Upper lobe of right lung (tissue), 1 donor: ENCODE measurements at regions not wholly inside any gene's neighbourhood (a gene's known extent, or its start where the extent isn't known, plus 50 kb on each side); places are given as distances from the start of the nearest gene placed in this dataset.

Experiments used
- ATAC-seq: fragments of 200-7000 bp; cut with Tn5 transposase; one replicate; pipeline ENCODE4 v1.9.1; 2020; ENCODE audit warnings: mild to moderate bottlenecking, moderate library complexity
- DNase-seq: peaks from one replicate; pipeline ENCODE4 v3.0.0-alpha.2; 2020
- H3K27ac ChIP-seq: fragments of 200-600 bp; one replicate; pipeline ENCODE4 v1.8.0; 2022
- H3K27me3 ChIP-seq: fragments of 200-600 bp; one replicate; pipeline ENCODE4 v1.8.0; 2022; ENCODE audit warnings: mild to moderate bottlenecking
- H3K36me3 ChIP-seq: fragments of 200-600 bp; one replicate; pipeline ENCODE4 v1.8.0; 2022
- H3K4me1 ChIP-seq: fragments of 200-600 bp; one replicate; pipeline ENCODE4 v1.8.0; 2022
- H3K4me3 ChIP-seq: fragments of 200-600 bp; one replicate; pipeline ENCODE4 v1.8.0; 2022; ENCODE audit warnings: mild to moderate bottlenecking
- H3K9me3 ChIP-seq: fragments of 200-600 bp; one replicate; pipeline ENCODE4 v1.8.0; 2022
- intact Hi-C: fragments of 100-400 bp; cut with DNase I; formaldehyde crosslinking; loops from one replicate; pipeline ENCODE4 v1.11.0; 2022
- TF ChIP-seq, protein P1 (sequence below): fragments of 200-600 bp; IDR thresholded peaks from one replicate; pipeline ENCODE4 v1.8.0; 2022; ENCODE audit warnings: antibody characterized with exemption
- donor health status: DM: no; HTN: yes; CAD: no; lungs with severe emphysema.

DNA sequence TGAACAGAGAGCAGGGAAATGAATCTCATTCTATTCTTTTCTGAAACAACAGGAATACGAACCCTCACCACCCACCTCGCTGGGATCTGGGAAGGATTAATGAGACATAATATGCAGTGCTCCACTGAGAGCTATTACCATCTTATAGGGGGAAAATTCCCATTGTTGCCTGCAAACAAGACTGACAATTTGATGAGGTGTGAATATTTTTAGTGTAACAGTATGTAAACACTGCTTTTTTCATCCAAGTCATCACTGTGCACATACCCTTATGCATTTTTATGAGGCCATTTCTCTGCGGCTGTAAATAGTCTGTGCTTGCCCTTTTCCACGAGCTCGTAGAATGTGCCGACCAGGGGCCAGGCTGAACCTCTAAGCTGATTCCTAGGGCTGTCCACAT, 285.6 kb upstream of the CPEB2 start:
- no peaks in the 10 kb centered on the region for H3K36me3 ChIP-seq
- no peak overlapping the region for H3K27ac ChIP-seq
- intact Hi-C loops: no loop called here
- H3K4me1 ChIP-seq: no peaks in the 10 kb centered on the region
- no peak overlapping the region for H3K4me3 ChIP-seq
- no peaks in the 10 kb centered on the region for H3K9me3 ChIP-seq
- ATAC-seq (no peak), DNase-seq (no peak)
- no peaks in the 10 kb centered on the region for H3K27me3 ChIP-seq
- TF ChIP-seq, protein P1, sequence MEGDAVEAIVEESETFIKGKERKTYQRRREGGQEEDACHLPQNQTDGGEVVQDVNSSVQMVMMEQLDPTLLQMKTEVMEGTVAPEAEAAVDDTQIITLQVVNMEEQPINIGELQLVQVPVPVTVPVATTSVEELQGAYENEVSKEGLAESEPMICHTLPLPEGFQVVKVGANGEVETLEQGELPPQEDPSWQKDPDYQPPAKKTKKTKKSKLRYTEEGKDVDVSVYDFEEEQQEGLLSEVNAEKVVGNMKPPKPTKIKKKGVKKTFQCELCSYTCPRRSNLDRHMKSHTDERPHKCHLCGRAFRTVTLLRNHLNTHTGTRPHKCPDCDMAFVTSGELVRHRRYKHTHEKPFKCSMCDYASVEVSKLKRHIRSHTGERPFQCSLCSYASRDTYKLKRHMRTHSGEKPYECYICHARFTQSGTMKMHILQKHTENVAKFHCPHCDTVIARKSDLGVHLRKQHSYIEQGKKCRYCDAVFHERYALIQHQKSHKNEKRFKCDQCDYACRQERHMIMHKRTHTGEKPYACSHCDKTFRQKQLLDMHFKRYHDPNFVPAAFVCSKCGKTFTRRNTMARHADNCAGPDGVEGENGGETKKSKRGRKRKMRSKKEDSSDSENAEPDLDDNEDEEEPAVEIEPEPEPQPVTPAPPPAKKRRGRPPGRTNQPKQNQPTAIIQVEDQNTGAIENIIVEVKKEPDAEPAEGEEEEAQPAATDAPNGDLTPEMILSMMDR: no peak

DNA sequence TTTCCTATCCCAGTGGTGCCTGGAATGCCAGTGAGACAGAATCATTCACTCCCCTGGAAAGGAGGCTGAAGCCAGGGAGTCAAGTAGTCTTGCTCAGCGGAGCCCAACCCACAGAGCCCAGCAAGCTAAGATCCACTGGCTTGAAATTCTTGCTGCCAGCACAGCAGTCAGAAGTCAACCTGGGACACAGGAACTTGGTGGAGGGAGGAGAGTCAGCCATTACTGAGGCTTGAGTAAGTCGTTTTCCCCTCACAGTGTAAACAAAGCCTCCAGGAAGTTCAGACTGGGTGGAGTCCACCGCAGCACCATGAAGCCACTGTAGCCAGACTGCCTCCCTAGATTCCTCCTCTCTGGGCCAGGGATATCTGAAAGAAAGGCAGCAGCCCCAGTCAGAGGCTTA, 283.2 kb upstream of the CPEB2 start:
- Histone ChIP-seq H3K27ac (no peak overlapping the region), H3K27me3 (no peaks in the 10 kb centered on the region), H3K4me3 (no peak overlapping the region), H3K9me3 (no peaks in the 10 kb centered on the region), H3K4me1 (no peaks in the 10 kb centered on the region), H3K36me3 (no peaks in the 10 kb centered on the region)
- TF ChIP-seq, protein P1: no peak
- peak; percentile 72 for ATAC-seq
- DNase-seq: no peak
- intact Hi-C loops: no loop called here

- DNase-seq: no peak
- TF ChIP-seq, protein P1: no peak
- no peaks in the 10 kb centered on the region for H3K27me3 ChIP-seq
- no peaks in the 10 kb centered on the region for H3K36me3 ChIP-seq
- intact Hi-C loops: no loop called here
- H3K4me1 ChIP-seq: no peaks in the 10 kb centered on the region
- H3K4me3 ChIP-seq: no peak overlapping the region
- H3K27ac ChIP-seq: no peak overlapping the region
- no peak for ATAC-seq
- no peaks in the 10 kb centered on the region for H3K9me3 ChIP-seq
Observed at GRCh38 chr4:14726441-14726840, 275.8 kb upstream of the CPEB2 start.

DNA sequence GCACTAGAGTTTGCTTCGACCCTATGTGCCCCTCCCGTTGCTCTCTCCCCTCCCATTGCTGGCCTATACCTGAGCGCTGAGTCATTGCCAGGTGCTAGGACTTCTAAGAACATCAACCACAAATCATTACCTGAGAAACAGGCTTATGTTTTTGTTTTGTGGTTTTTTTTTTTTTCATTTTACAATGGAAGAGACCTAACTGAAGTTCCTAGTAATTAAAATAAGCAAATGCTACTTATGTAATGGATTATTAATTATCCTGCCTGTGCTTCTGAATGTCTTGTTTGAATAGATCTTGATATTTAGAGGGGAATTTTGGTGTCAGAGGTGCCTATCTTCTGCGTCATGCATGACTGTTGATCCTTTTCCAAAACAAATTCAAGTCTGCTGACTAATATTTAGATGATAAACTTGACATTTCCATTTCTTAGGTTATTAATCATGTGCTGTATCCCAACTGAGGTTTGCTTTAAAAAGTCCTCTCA, 275.4 kb upstream of the CPEB2 start:
- DNase-seq: no peak
- Histone ChIP-seq H3K9me3 (no peaks in the 10 kb centered on the region), H3K27me3 (no peaks in the 10 kb centered on the region), H3K36me3 (no peaks in the 10 kb centered on the region), H3K27ac (no peak overlapping the region), H3K4me3 (no peak overlapping the region), H3K4me1 (no peaks in the 10 kb centered on the region)
- intact Hi-C loops: no loop called here
- ATAC-seq: no peak
- TF ChIP-seq, protein P1: no peak

DNA sequence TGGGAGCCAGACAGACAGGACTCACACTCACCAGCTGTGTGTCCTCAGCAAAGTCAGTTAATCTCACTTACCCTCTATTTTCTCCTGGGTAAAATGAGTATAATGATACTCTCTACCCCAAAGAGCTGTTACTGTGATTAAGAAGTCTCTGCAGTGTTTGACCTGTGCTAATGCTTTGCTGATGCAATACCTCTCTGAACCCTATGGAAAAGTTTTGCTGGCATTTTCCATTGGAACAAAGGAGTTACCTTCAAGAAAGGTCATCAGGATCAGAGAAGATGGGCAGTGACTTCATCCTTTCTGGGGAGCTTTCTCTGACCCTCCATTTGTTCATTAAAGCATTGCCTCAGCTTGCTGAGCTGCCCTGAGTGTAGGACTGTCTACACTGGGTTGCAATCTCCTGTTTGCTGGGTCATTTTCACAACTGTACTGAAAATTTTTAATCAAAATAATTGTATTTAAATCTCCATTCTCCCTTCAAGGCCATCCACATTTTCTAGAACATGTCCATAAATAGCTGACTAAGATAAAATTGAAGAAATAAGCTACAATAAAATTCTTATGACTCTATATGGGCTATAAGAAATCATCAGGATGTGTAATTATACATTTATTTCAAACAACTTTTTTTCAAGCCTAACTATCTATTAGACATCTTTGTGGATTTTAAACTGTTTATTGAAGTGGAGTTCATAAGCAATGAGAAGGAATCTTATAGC, 272.8 kb upstream of the CPEB2 start:
- intact Hi-C loops: no loop called here
- ATAC-seq (no peak), DNase-seq (no peak)
- Histone ChIP-seq H3K27ac (no peak overlapping the region), H3K27me3 (no peaks in the 10 kb centered on the region), H3K36me3 (no peaks in the 10 kb centered on the region), H3K9me3 (no peaks in the 10 kb centered on the region), H3K4me1 (no peaks in the 10 kb centered on the region), H3K4me3 (no peak overlapping the region)
- TF ChIP-seq, protein P1: no peak
